HG03135 (cell line): ENCODE measurements at regions not wholly inside any gene's neighbourhood (a gene's known extent, or its start where the extent isn't known, plus 50 kb on each side); places are given as distances from the start of the nearest gene placed in this dataset.

Experiments used
- ATAC-seq: cut with Tn5 transposase; IDR thresholded peaks from one replicate; pipeline ENCODE4 v1.9.1; 2021; ENCODE audit warnings: mild to moderate bottlenecking, moderate library complexity; ENCODE audit not compliant: unreplicated experiment

GRCh38 chr14:100638211-100638855, 51.1 kb upstream of the BEGAIN start:
- ATAC-seq = no peak

DNA sequence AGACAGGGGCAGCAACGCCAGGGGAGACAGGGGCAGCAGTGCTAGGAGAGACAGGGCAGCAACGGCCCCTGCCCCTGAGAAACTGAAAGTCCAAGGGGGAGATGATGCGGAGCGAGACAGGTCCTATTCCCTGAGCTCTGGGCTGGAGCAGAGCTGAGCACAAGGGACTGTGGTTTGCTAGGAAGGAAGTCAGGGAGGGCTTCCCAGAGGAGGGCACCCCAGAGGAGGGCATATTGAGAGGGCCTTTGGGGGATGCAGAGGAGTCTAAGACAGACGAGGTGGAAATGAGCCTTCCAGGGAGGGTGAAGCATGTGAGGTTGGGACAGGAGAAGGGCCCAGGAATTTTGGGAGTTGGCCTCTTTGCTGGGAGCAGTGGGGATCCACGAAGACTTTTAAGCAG, 52.1 kb upstream of the BEGAIN start:
- no peak for ATAC-seq

DNA sequence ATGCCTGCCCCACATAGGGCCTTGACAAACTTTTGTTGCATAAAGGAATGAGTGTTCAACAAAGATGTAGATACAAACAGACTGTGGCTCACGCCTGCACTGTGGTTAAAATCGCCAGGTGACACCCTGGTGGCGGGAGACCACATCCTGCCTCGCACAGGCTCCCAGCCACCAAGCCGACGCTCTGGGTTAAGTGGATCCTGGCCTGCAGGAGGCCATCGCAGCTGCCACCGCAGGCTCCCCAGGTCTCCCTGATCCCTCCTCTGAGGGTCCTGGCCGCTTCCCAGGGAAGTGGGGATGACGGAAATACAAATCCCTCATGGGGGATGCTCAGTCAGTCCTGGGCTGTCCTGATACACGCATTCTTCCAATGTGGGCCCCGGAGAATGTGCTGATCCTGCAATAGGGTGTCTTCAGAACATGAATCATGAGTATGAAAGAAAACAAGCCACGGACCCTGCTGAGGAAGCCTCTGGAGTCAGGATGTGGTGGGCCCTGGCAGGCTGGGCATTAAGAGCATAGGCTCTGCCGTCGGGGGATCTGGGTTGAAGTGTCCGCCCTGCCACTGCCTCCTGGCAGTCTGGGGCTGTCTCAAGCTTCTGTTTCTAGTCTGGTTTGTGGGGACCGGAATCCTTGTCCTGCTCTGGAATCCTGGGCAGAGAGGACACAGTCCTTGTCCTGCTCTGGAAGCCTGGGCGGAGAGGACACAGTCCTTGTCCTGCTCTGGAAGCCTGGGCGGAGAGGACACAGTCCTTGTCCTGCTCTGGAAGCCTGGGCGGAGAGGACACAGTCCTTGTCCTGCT, 53.5 kb upstream of the BEGAIN start:
- peak; percentile 91 for ATAC-seq

GRCh38 chr14:100641274-100641860, 54.1 kb upstream of the BEGAIN start:
- no peak for ATAC-seq

GRCh38 chr14:100643426-100643825, 56.2 kb upstream of the BEGAIN start:
- no peak for ATAC-seq

- ATAC-seq = no peak
Measured at GRCh38 chr14:100644383-100644782, 57.2 kb upstream of the BEGAIN start.

- ATAC-seq = no peak
Measured at GRCh38 chr14:100644784-100645183, 57.6 kb upstream of the BEGAIN start.

- no peak for ATAC-seq
Measured at GRCh38 chr14:100645196-100645981, 58.2 kb upstream of the BEGAIN start.

DNA sequence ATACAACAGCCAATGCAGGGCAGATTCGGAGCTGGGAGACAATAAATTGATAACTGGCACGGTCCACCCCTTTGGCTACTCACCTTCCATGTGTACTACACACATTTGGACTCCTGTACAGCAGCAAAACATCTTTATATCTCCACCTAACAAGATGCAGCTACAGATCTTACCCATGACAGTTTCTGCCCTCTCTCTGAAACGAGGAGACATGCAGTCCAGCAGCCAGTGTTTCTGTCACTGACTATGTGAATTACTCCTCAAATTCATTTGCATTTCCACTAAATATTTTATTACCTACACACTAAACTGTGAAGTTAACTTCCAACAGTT, 58.7 kb upstream of the BEGAIN start:
- no peak for ATAC-seq

DNA sequence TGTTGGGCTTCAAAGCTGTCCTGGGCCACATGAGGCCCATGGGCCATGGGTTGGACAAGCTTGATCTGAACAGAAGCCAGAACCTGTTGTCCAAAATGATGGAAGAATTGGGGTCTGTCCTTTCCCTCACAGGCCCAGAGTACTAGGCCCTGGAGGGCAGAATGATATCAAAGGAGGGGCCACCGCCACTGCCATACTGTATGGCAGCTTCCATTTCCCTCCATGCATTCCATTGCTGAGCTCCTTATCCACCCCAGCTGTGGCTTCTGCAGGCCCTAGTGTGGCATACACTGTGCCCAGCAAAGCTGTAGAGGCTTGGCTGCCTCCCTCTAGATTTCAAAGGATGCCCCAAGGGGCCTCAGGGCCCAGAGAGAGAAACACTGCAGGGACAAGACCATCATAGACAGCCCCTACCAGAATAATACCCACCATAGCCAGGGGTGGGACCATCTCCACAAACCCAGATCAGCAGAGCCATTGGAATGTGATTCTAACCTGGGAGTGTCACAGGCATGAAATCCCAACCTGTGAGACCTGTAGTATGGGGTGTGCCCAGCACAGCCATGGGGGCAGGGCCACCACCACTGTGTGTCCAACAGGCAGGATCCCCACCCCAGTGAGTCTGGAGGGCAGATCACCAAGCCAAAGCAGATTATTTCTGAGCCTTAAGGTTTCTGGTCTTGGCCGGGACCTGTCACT, 61.4 kb upstream of the BEGAIN start:
- ATAC-seq = no peak

DNA sequence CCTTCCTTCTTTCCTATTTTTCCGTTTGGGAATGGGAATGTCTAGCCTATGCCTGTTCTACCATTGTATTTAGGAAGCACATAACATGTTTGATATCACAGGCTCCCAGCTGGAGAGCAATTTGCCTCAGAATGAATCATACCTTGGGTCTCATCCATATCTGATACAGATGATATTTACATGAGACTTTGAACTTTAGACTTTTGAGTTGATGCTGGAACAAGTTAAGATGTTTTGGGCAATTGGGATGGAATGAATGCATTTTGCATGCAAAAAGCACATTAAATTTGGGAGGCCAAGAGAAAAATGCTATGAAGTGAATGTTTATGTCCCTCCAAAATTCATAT, 61.9 kb upstream of the BEGAIN start:
- no peak for ATAC-seq

- ATAC-seq = no peak
Measured at GRCh38 chr14:100651999-100652508, 64.8 kb upstream of the BEGAIN start.

- ATAC-seq = no peak
Measured at GRCh38 chr14:100652744-100653143, 65.5 kb upstream of the BEGAIN start.

DNA sequence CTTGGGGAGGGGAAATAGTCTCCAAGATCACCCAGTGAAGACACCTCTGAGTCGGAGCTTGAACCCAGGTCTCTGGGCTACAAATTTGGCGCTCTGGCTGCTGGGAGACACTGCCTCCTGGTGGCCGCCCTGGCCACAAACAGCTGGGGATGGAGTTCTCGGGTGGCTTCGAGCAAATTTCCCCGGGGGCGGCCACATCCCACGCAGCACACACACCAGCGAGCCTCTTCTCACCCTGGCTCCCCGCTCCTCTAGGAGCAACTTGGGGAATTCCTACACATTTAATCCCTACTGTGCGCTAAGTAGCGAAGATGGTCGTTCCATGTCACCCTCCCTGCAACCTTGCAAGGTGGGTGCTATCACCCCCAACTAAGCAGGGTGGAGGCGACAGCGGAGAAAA, 66.2 kb upstream of the BEGAIN start:
- ATAC-seq = no peak

DNA sequence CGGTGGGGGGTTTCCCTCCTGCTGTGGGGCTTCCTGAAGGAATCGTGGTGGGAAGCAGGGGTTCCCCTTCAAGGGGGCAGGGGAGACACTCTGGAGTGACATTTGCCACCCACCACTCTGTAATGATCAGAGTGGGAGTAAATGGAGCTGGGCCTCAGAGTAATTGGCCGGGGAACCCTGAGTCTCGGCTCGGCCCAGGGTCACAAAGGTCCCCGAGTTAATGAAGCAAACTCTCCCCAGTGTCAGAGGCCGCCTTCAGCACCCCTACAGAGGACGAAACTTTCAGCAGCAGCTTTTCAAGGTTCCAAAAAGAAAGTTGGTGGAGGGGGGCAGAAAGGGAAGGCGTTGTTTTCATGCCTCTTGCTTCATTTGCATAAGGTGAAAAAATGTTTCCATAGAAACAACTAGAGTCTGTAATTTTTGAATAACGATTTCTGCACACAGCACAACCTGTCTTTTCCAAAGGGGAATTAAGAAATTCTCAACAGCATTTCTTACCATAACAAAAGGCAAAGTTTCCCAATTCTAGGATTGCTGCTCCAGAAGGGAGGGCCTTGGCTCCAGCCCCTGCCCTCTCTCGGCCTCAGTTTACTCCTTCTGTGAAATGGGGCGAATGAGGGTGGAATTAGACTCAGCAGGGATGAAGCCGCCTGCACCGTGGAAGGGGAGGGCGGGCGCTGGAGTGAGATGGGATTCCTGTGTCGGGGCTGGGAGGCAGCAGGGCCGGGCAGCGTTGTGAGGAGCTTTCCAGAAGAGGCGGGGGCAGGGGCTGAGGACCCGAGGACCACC, 67.0 kb upstream of the BEGAIN start:
- no peak for ATAC-seq

DNA sequence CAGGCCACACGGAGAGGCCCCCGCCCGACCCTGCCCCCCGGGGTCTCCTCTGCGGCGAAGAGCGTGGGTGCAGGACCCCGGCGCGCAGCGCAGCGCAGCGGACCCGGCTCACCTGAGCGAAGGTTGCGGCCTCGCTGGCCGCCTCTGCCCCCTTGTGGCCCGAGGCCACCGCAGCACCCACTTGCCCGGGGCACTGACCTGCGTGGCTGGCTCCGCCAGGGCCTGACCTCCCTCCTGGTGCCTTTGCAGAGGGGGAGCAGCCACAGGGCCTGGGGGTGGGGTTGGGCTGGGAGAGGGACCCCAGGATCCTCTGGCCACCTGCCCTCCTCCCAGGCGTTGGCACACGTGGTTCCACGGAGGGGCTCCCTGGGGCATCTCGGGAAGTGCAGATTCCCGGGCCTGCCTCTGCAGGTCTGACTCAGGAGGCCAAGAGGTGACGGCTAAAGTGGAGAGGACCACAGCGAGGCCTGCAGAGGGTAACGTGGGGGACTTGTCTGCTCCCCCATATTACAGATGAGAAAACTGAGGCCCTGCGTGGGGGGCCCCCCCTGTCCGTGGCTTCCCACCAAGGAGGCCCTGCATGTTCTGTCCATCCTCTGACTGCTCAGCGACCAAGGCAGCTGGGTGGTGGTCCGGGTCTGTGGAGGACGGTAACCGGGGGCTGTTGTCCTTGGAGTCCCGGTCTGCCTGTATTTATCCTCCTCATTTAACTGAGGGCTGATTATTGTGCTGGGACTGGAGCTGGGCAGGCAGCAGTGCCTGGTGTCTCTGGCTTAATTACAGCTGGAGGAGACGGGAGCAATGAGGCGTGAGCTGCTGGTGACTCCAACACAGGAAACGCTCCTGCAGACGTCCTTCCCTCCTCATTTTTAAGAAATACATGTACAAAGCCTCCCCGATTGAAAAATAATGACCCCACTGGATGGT, 67.9 kb upstream of the BEGAIN start:
- no peak for ATAC-seq

GRCh38 chr14:100655741-100656085, 68.5 kb upstream of the BEGAIN start:
- no peak for ATAC-seq

GRCh38 chr14:100656996-100657395, 69.7 kb upstream of the DLK1 start:
- ATAC-seq = no peak

- no peak for ATAC-seq
Measured at GRCh38 chr14:100657780-100658179, 68.9 kb upstream of the DLK1 start.
